Breast epithelium (tissue), 4 donors: ENCODE measurements at regions not wholly inside any gene's neighbourhood (a gene's known extent, or its start where the extent isn't known, plus 50 kb on each side); places are given as distances from the start of the nearest gene placed in this dataset.

Experiments
- DNase-seq, 2 donors: peaks; one replicate each; pipeline ENCODE4 v3.0.0-alpha.2; 2019; ENCODE audit warnings: low spot score in 2 of 2
- H3K27ac ChIP-seq, 2 donors: fragments of 200-600 bp; sonication (generic) in 1 of 2; one replicate each; pipeline ENCODE4 v1.5.1; 2016 to 2019; ENCODE audit warnings: mild to moderate bottlenecking in 1 of 2
- H3K27me3 ChIP-seq, 2 donors: fragments of 200-600 bp; sonication (generic) in 1 of 2; one replicate each; pipeline versions ENCODE4 v1.5.1 to v1.6.0; 2017 to 2019; ENCODE audit warnings: control low read depth in 1 of 2, mild to moderate bottlenecking in 1 of 2
- H3K36me3 ChIP-seq: fragments of 200-600 bp; one replicate; pipeline ENCODE4 v1.5.1; 2019
- H3K4me1 ChIP-seq, 2 donors: fragments of 200-600 bp; sonication (generic); one replicate each; pipeline ENCODE4 v1.5.1; 2016 to 2019; ENCODE audit warnings: control low read depth in 1 of 2
- H3K4me3 ChIP-seq, 3 donors: fragments of 200-600 bp; sonication (generic); 1 replicate in 2 of 3; 2 replicates in 1 of 3; pipeline ENCODE4 v1.5.1; 2016 to 2019; ENCODE audit warnings: mild to moderate bottlenecking in 3 of 3, moderate library complexity in 2 of 3
- H3K9me3 ChIP-seq, 2 donors: fragments of 200-600 bp; sonication (generic) in 1 of 2; one replicate each; pipeline ENCODE4 v1.5.1; 2016 to 2019; ENCODE audit warnings: control low read depth in 1 of 2
- CTCF ChIP-seq, 3 donors: fragments of 450-650 bp; IDR thresholded peaks; one replicate each; pipeline ENCODE4 v1.5.1; 2016 to 2017; ENCODE audit warnings: antibody characterized with exemption in 3 of 3, mild to moderate bottlenecking in 3 of 3, moderate library complexity in 3 of 3
- POLR2A ChIP-seq: fragments of 450-650 bp; IDR thresholded peaks from one replicate; pipeline ENCODE4 v1.6.1; 2016; ENCODE audit warnings: antibody characterized with exemption, mild to moderate bottlenecking, moderate library complexity
- POLR2AphosphoS5 ChIP-seq, 3 donors: sonication (generic); formaldehyde crosslinking; IDR thresholded peaks; one replicate each; pipeline ENCODE4 v1.6.1; 2017; ENCODE audit warnings: antibody characterized with exemption in 3 of 3
- intact Hi-C: fragments of 100-400 bp; cut with DNase I; formaldehyde crosslinking; loops from one replicate; pipeline ENCODE4 v1.15.1; 2023; ENCODE audit warnings: low total_unique reads

- H3K27me3 ChIP-seq: no peaks in the 10 kb centered on the region
- TF ChIP-seq POLR2AphosphoS5 (IDR thresholded peaks at IDR 0.05) (no peak), CTCF (IDR thresholded peaks at IDR 0.05) (no peak), POLR2A (no peak)
- no peak for DNase-seq
- H3K36me3 ChIP-seq: no peaks in the 10 kb centered on the region
- no peaks in the 10 kb centered on the region for H3K9me3 ChIP-seq
- peak overlapping the region; percentile 79 to 83 for H3K27ac ChIP-seq
- intact Hi-C loops: no loop called here
- peaks cover 5 to 10% of the 10 kb centered on the region in 2 donors for H3K4me1 ChIP-seq
- H3K4me3 ChIP-seq: no peak overlapping the region
These were observed 79.1 kb upstream of the AKIP1 start for GRCh38 chr11:8831861-8832260.

GRCh38 chr11:8832571-8833260 lies 78.3 kb upstream of the AKIP1 start:
- H3K27ac ChIP-seq: peak overlapping the region; percentile 83 to 92
- no peaks in the 10 kb centered on the region for H3K27me3 ChIP-seq
- H3K4me3 ChIP-seq: peak overlapping the region in 1 of 3 donors; percentile 35
- H3K4me1 ChIP-seq: peaks cover 5 to 10% of the 10 kb centered on the region in 2 donors
- no peaks in the 10 kb centered on the region for H3K36me3 ChIP-seq
- peak in 1 of 2 donors; percentile 73 for DNase-seq
- H3K9me3 ChIP-seq: no peaks in the 10 kb centered on the region
- intact Hi-C loops: no loop called here
- TF ChIP-seq POLR2AphosphoS5 (IDR thresholded peaks at IDR 0.05) (peak in 1 of 3 donors; percentile 26), POLR2A (no peak)

- Histone ChIP-seq H3K36me3 (no peaks in the 10 kb centered on the region), H3K27ac (peak overlapping the region; percentile 12 to 36), H3K9me3 (no peaks in the 10 kb centered on the region), H3K4me3 (no peak overlapping the region), H3K4me1 (peaks cover 5 to 10% of the 10 kb centered on the region in 2 donors), H3K27me3 (no peaks in the 10 kb centered on the region)
- DNase-seq: no peak
- TF ChIP-seq POLR2A (no peak), CTCF (IDR thresholded peaks at IDR 0.05) (no peak), POLR2AphosphoS5 (IDR thresholded peaks at IDR 0.05) (no peak)
- intact Hi-C loops: no loop called here
These were observed 77.2 kb upstream of the AKIP1 start for GRCh38 chr11:8833568-8834315.

- Histone ChIP-seq H3K4me3 (no peak overlapping the region), H3K27ac (peak overlapping the region in 1 of 2 donors; percentile 36), H3K9me3 (no peaks in the 10 kb centered on the region), H3K36me3 (no peaks in the 10 kb centered on the region), H3K4me1 (peaks cover 5 to 11% of the 10 kb centered on the region in 2 donors), H3K27me3 (no peaks in the 10 kb centered on the region)
- intact Hi-C loops: no loop called here
- no peak for DNase-seq
- TF ChIP-seq CTCF (IDR thresholded peaks at IDR 0.05) (no peak), POLR2AphosphoS5 (IDR thresholded peaks at IDR 0.05) (no peak), POLR2A (no peak)
These were observed 76.6 kb upstream of the AKIP1 start for GRCh38 chr11:8834379-8834778.

- Histone ChIP-seq H3K36me3 (no peaks in the 10 kb centered on the region), H3K4me1 (peaks cover 0 to 17% of the 10 kb centered on the region in 2 donors), H3K27ac (peak overlapping the region; percentile 78 to 84), H3K27me3 (no peaks in the 10 kb centered on the region), H3K9me3 (no peaks in the 10 kb centered on the region), H3K4me3 (peak overlapping the region in 1 of 3 donors; percentile 13)
- TF ChIP-seq POLR2A: no peak
- TF ChIP-seq POLR2AphosphoS5 (IDR thresholded peaks at IDR 0.05): peak in 1 of 3 donors; percentile 29
- no peak for TF ChIP-seq CTCF (IDR thresholded peaks at IDR 0.05)
- DNase-seq: no peak
- intact Hi-C loops: no loop called here
These were observed 72.7 kb upstream of the AKIP1 start for GRCh38 chr11:8838248-8838647.
